Endodermal cell (in vitro differentiated cells): ENCODE measurements at regions not wholly inside any gene's neighbourhood (a gene's known extent, or its start where the extent isn't known, plus 50 kb on each side); places are given as distances from the start of the nearest gene placed in this dataset.

Source experiments
- DNase-seq: peaks from one replicate; pipeline ENCODE4 v3.0.0-alpha.2; 2017
- H3K27ac ChIP-seq: 2 replicates; pipeline ENCODE4 v1.5.1; 2013; ENCODE audit warnings: mild to moderate bottlenecking, low read depth, low read length, moderate library complexity
- H3K27me3 ChIP-seq: 2 replicates; pipeline ENCODE4 v1.6.1; 2013; ENCODE audit warnings: mild to moderate bottlenecking, low read length, moderate library complexity; ENCODE audit not compliant: insufficient read depth, control insufficient read depth, poor library complexity, severe bottlenecking
- H3K36me3 ChIP-seq: 2 replicates; pipeline ENCODE4 v1.7.0; 2013; ENCODE audit warnings: mild to moderate bottlenecking, low read length, moderate library complexity; ENCODE audit not compliant: control insufficient read depth, insufficient read depth
- H3K4me1 ChIP-seq: one replicate; pipeline ENCODE4 v1.7.0; 2013; ENCODE audit warnings: low read length; ENCODE audit not compliant: control insufficient read depth, insufficient read depth
- H3K4me3 ChIP-seq: 2 replicates; pipeline ENCODE4 v1.5.1; 2013; ENCODE audit warnings: mild to moderate bottlenecking, low read length, moderate library complexity
- H3K9ac ChIP-seq: 2 replicates; pipeline ENCODE4 v1.6.1; 2013; ENCODE audit warnings: mild to moderate bottlenecking, low read length, moderate library complexity; ENCODE audit not compliant: poor library complexity, severe bottlenecking; ENCODE audit errors: extremely low read depth
- H3K9me3 ChIP-seq: 2 replicates; pipeline ENCODE4 v1.6.1; 2013; ENCODE audit warnings: mild to moderate bottlenecking, low read length, moderate library complexity; ENCODE audit not compliant: control insufficient read depth
- H3K27ac Mint-ChIP-seq: 2 replicates; pipeline ENCODE4 v1.8.0; 2020; ENCODE audit warnings: mixed read lengths
- H3K27me3 Mint-ChIP-seq: 2 replicates; pipeline ENCODE4 v1.8.0; 2021; ENCODE audit warnings: mild to moderate bottlenecking, mixed read lengths; ENCODE audit not compliant: insufficient read depth
- H3K36me3 Mint-ChIP-seq: 2 replicates; pipeline ENCODE4 v1.8.0; 2020; ENCODE audit warnings: low read depth, mixed read lengths
- H3K4me1 Mint-ChIP-seq: 2 replicates; pipeline ENCODE4 v1.8.0; 2020; ENCODE audit warnings: mixed read lengths
- H3K4me3 Mint-ChIP-seq: 2 replicates; pipeline ENCODE4 v1.8.0; 2020; ENCODE audit warnings: mild to moderate bottlenecking, moderate library complexity, mixed read lengths
- H3K9me3 Mint-ChIP-seq: 2 replicates; pipeline ENCODE4 v1.8.0; 2020; ENCODE audit warnings: mild to moderate bottlenecking, mixed read lengths
- CTCF ChIP-seq: fragments of 200-600 bp; sonication (generic); conservative IDR thresholded peaks from 2 replicates; pipeline ENCODE4 v1.5.0; 2021; ENCODE audit warnings: antibody characterized with exemption, mild to moderate bottlenecking
- WGBS, 2 experiments: methylation state at CpG; one replicate each; pipeline versions ENCODE4 v1.1.5 to v1.1.7; 2013; ENCODE audit warnings: missing lambda C conversion rate in 2 of 2, mixed read lengths in 1 of 2; ENCODE audit not compliant: insufficient coverage in 1 of 2, insufficient read length in 1 of 2; 5-methylcytosine and 5-hydroxymethylcytosine counted together

- no peak overlapping the region for H3K9ac ChIP-seq
- DNase-seq, result no peak
- no peaks in the 10 kb centered on the region for H3K27me3 ChIP-seq
- H3K9me3 ChIP-seq, result peaks cover 2% of the 10 kb centered on the region
- H3K4me3 ChIP-seq, result no peak overlapping the region
- TF ChIP-seq CTCF, result no peak
- Mint-ChIP-seq H3K9me3 (peaks cover 6% of the 10 kb centered on the region), H3K27me3 (peaks cover 2% of the 10 kb centered on the region), H3K4me3 (no peak overlapping the region), H3K36me3 (no peaks in the 10 kb centered on the region), H3K4me1 (peaks cover 23% of the 10 kb centered on the region), H3K27ac (no peak overlapping the region)
- no peaks in the 10 kb centered on the region for H3K36me3 ChIP-seq
- peaks cover 13% of the 10 kb centered on the region for H3K4me1 ChIP-seq
- H3K27ac ChIP-seq, result no peak overlapping the region
- WGBS, 2 experiments, result 98% methylated on average over 3 of the region's 3 CpGs; no CpG with 5 or more reads in 1 of the 2 experiments
Measured at GRCh38 chr6:20348041-20348440, 53.6 kb upstream of the E2F3 start.

- no peak overlapping the region for H3K27ac Mint-ChIP-seq
- Histone ChIP-seq H3K4me1 (peaks cover 8% of the 10 kb centered on the region), H3K9me3 (peaks cover 8% of the 10 kb centered on the region), H3K9ac (no peak overlapping the region), H3K36me3 (no peaks in the 10 kb centered on the region), H3K4me3 (no peak overlapping the region), H3K27me3 (no peaks in the 10 kb centered on the region), H3K27ac (no peak overlapping the region)
- WGBS, 2 experiments, result 93 to 94% methylated on average over 3 to 4 of the region's 4 CpGs
- H3K27me3 Mint-ChIP-seq, result peaks cover 2% of the 10 kb centered on the region
- peaks cover 21% of the 10 kb centered on the region for H3K4me1 Mint-ChIP-seq
- H3K4me3 Mint-ChIP-seq, result no peak overlapping the region
- DNase-seq, result no peak
- no peak for TF ChIP-seq CTCF
- peaks cover 10% of the 10 kb centered on the region for H3K9me3 Mint-ChIP-seq
- H3K36me3 Mint-ChIP-seq, result peaks cover 2% of the 10 kb centered on the region
Measured at GRCh38 chr6:20349225-20349624, 52.5 kb upstream of the E2F3 start.

GRCh38 chr6:20350215-20350614, 51.5 kb upstream of the E2F3 start:
- peak; percentile 5 for DNase-seq
- H3K27ac Mint-ChIP-seq, result no peak overlapping the region
- H3K9me3 ChIP-seq, result peaks cover 8% of the 10 kb centered on the region
- no peaks in the 10 kb centered on the region for H3K36me3 ChIP-seq
- no peak overlapping the region for H3K27ac ChIP-seq
- peaks cover 2% of the 10 kb centered on the region for H3K27me3 Mint-ChIP-seq
- TF ChIP-seq CTCF, result no peak
- H3K27me3 ChIP-seq, result no peaks in the 10 kb centered on the region
- H3K9ac ChIP-seq, result no peak overlapping the region
- H3K4me3 Mint-ChIP-seq, result no peak overlapping the region
- peaks cover 2% of the 10 kb centered on the region for H3K36me3 Mint-ChIP-seq
- H3K4me1 ChIP-seq, result peaks cover 8% of the 10 kb centered on the region
- H3K4me3 ChIP-seq, result no peak overlapping the region
- WGBS, 2 experiments, result 90 to 100% methylated on average over 1 to 2 of the region's 2 CpGs
- peaks cover 12% of the 10 kb centered on the region for H3K4me1 Mint-ChIP-seq
- peaks cover 10% of the 10 kb centered on the region for H3K9me3 Mint-ChIP-seq
